ENCODE measurements at regions not wholly inside any gene's neighbourhood (a gene's known extent, or its start where the extent isn't known, plus 50 kb on each side); places are given as distances from the start of the nearest gene placed in this dataset.
"Not testable (repeated sequence)": the region's sequence is repeated elsewhere in the genome, so short reads cannot be mapped to it uniquely, and the experiment has no call there.

GRCh38 chr2:234898534-234899053 lies 53.2 kb upstream of the SH3BP4 start:
- DNase-seq (ENCODE audit: low read depth) = no peak

GRCh38 chr2:234888442-234888841 lies 63.4 kb upstream of the SH3BP4 start:
- DNase-seq (ENCODE audit: low read depth) = not testable (repeated sequence)

GRCh38 chr2:234887195-234887594 lies 64.6 kb upstream of the SH3BP4 start:
- DNase-seq (ENCODE audit: low read depth) = no peak

GRCh38 chr2:234885886-234886285 lies 65.9 kb upstream of the SH3BP4 start:
- DNase-seq (ENCODE audit: low read depth) = no peak

- no peak for DNase-seq (ENCODE audit: low read depth)
Measured at GRCh38 chr2:234885118-234885517, 66.7 kb upstream of the SH3BP4 start.

GRCh38 chr2:234884591-234884990 lies 67.2 kb upstream of the SH3BP4 start:
- no peak for DNase-seq (ENCODE audit: low read depth)

GRCh38 chr2:234881413-234882241 lies 70.2 kb upstream of the SH3BP4 start:
- peak; percentile 96 for DNase-seq (ENCODE audit: low read depth)

- DNase-seq (ENCODE audit: low read depth) = peak; percentile 94
Measured at GRCh38 chr2:234880551-234881211, 71.1 kb upstream of the SH3BP4 start.

- DNase-seq (ENCODE audit: low read depth) = peak; percentile 89
Measured at GRCh38 chr2:234879671-234880455, 72.0 kb upstream of the SH3BP4 start.

GRCh38 chr2:234876621-234877020 lies 75.2 kb upstream of the SH3BP4 start:
- not testable (repeated sequence) for DNase-seq (ENCODE audit: low read depth)

GRCh38 chr2:234874347-234875046 lies 77.3 kb upstream of the SH3BP4 start:
- DNase-seq (ENCODE audit: low read depth) = no peak

- DNase-seq (ENCODE audit: low read depth) = peak; percentile 90
Measured at GRCh38 chr2:234873828-234874173, 78.0 kb upstream of the SH3BP4 start.

GRCh38 chr2:234873103-234873827 lies 78.6 kb upstream of the SH3BP4 start:
- peak; percentile 16 for DNase-seq (ENCODE audit: low read depth)

- no peak for DNase-seq (ENCODE audit: low read depth)
Measured at GRCh38 chr2:234869969-234870368, 81.8 kb upstream of the SH3BP4 start.

GRCh38 chr2:234869164-234869563 lies 82.7 kb upstream of the SH3BP4 start:
- no peak for DNase-seq (ENCODE audit: low read depth)

- DNase-seq (ENCODE audit: low read depth) = no peak
Measured at GRCh38 chr2:234867882-234868285, 83.9 kb upstream of the SH3BP4 start.

- DNase-seq (ENCODE audit: low read depth) = no peak
Measured at GRCh38 chr2:234865586-234865985, 86.2 kb upstream of the SH3BP4 start.

- no peak for DNase-seq (ENCODE audit: low read depth)
Measured at GRCh38 chr2:234865040-234865439, 86.8 kb upstream of the SH3BP4 start.

GRCh38 chr2:234864506-234864905 lies 87.3 kb upstream of the SH3BP4 start:
- DNase-seq (ENCODE audit: low read depth) = no peak

GRCh38 chr2:234863043-234863934 lies 88.5 kb upstream of the SH3BP4 start:
- DNase-seq (ENCODE audit: low read depth) = peak; percentile 72
